Natural killer cell (primary cell): ENCODE measurements at regions not wholly inside any gene's neighbourhood (a gene's known extent, or its start where the extent isn't known, plus 50 kb on each side); places are given as distances from the start of the nearest gene placed in this dataset.

Experiments
- ATAC-seq, 3 donors: fragments of 150-1000 bp in 2 of 3; fragments of 200-7000 bp in 1 of 3; cut with Tn5 transposase; 1 replicate in 1 of 3; 2 replicates in 2 of 3; pipeline ENCODE4 v1.10.0; 2021; ENCODE audit warnings: mild to moderate bottlenecking in 2 of 3, moderate library complexity in 2 of 3
- DNase-seq, 2 donors: peaks; one replicate each; pipeline versions ENCODE4 v3.0.0 to v3.0.0-alpha.2; 2013 to 2021; ENCODE audit warnings: mixed read lengths in 1 of 2
- H3K27ac ChIP-seq: one replicate; pipeline ENCODE4 v1.5.1; 2013; ENCODE audit warnings: mild to moderate bottlenecking, low read length
- H3K27me3 ChIP-seq: one replicate; pipeline ENCODE4 v1.6.1; 2013; ENCODE audit warnings: low read length; ENCODE audit not compliant: control insufficient read depth, insufficient read depth
- H3K36me3 ChIP-seq: one replicate; pipeline ENCODE4 v1.6.1; 2013; ENCODE audit warnings: low read length; ENCODE audit not compliant: control insufficient read depth, insufficient read depth
- H3K4me1 ChIP-seq: one replicate; pipeline ENCODE4 v1.6.1; 2013; ENCODE audit warnings: low read length; ENCODE audit not compliant: control insufficient read depth, insufficient read depth
- H3K4me3 ChIP-seq: one replicate; pipeline ENCODE4 v1.5.1; 2013; ENCODE audit warnings: low read length
- H3K9me3 ChIP-seq: one replicate; pipeline ENCODE4 v1.6.1; 2013; ENCODE audit warnings: low read length; ENCODE audit not compliant: control insufficient read depth, insufficient read depth
- H3K27ac Mint-ChIP-seq, 2 donors: one replicate each; pipeline ENCODE4 v1.8.0; 2022; ENCODE audit warnings: mild to moderate bottlenecking in 2 of 2, mixed read lengths in 2 of 2, moderate library complexity in 1 of 2
- H3K27me3 Mint-ChIP-seq, 2 donors: one replicate each; pipeline ENCODE4 v1.8.0; 2022; ENCODE audit warnings: low read depth in 2 of 2, mixed read lengths in 2 of 2
- H3K36me3 Mint-ChIP-seq: one replicate; pipeline ENCODE4 v1.8.0; 2022; ENCODE audit warnings: mixed read lengths
- H3K4me1 Mint-ChIP-seq, 2 donors: one replicate each; pipeline ENCODE4 v1.8.0; 2022; ENCODE audit warnings: mixed read lengths in 2 of 2
- H3K4me3 Mint-ChIP-seq: one replicate; pipeline ENCODE4 v1.8.0; 2022; ENCODE audit warnings: mild to moderate bottlenecking, moderate library complexity, mixed read lengths
- H3K9me3 Mint-ChIP-seq, 2 donors: one replicate each; pipeline ENCODE4 v1.8.0; 2022; ENCODE audit warnings: mixed read lengths in 2 of 2
- CTCF ChIP-seq: fragments of 200-600 bp; IDR thresholded peaks from one replicate; pipeline ENCODE4 v1.8.0; 2022; ENCODE audit warnings: antibody characterized with exemption
- WGBS: methylation state at CpG from one replicate; pipeline ENCODE4 v1.1.7; 2013; ENCODE audit warnings: missing lambda C conversion rate; ENCODE audit not compliant: insufficient coverage; 5-methylcytosine and 5-hydroxymethylcytosine counted together
- intact Hi-C: fragments of 100-400 bp; cut with micrococcal nuclease; formaldehyde crosslinking; loops from one replicate; pipeline ENCODE4 v1.14.2; 2022

- no peaks in the 10 kb centered on the region for H3K36me3 ChIP-seq
- no peak for TF ChIP-seq CTCF
- no peaks in the 10 kb centered on the region for H3K9me3 ChIP-seq
- H3K4me1 ChIP-seq: no peaks in the 10 kb centered on the region
- no peak overlapping the region for H3K27ac ChIP-seq
- Mint-ChIP-seq H3K36me3 (no peaks in the 10 kb centered on the region), H3K9me3 (no peaks in the 10 kb centered on the region), H3K4me1 (no peaks in the 10 kb centered on the region), H3K27me3 (peaks cover 5 to 21% of the 10 kb centered on the region in 2 donors), H3K4me3 (no peak overlapping the region), H3K27ac (no peak overlapping the region)
- DNase-seq (no peak), ATAC-seq (no peak)
- intact Hi-C loops: no loop called here
- H3K27me3 ChIP-seq: no peaks in the 10 kb centered on the region
- 96% methylated on average over 6 of the region's 8 CpGs for WGBS
- H3K4me3 ChIP-seq: no peak overlapping the region
Observed at GRCh38 chr3:66656609-66657008, 155.8 kb upstream of the LRIG1 start.

GRCh38 chr3:66659056-66659455 is 158.2 kb upstream of the LRIG1 start:
- H3K4me3 Mint-ChIP-seq: no peak overlapping the region
- H3K4me3 ChIP-seq: no peak overlapping the region
- no peak overlapping the region for H3K27ac Mint-ChIP-seq
- H3K9me3 Mint-ChIP-seq: no peaks in the 10 kb centered on the region
- no peak overlapping the region for H3K27ac ChIP-seq
- no peak for DNase-seq
- H3K36me3 ChIP-seq: no peaks in the 10 kb centered on the region
- no peak for ATAC-seq
- no peaks in the 10 kb centered on the region for H3K4me1 Mint-ChIP-seq
- H3K27me3 Mint-ChIP-seq: peaks cover 2 to 19% of the 10 kb centered on the region in 2 donors
- no peaks in the 10 kb centered on the region for H3K36me3 Mint-ChIP-seq
- H3K9me3 ChIP-seq: no peaks in the 10 kb centered on the region
- no peaks in the 10 kb centered on the region for H3K27me3 ChIP-seq
- no peak for TF ChIP-seq CTCF
- whole genome bisulfite sequencing: 90% methylated on average over 1 of the region's 1 CpG
- no peaks in the 10 kb centered on the region for H3K4me1 ChIP-seq
- intact Hi-C loops: no loop called here

- Mint-ChIP-seq H3K27me3 (peaks cover 13 to 27% of the 10 kb centered on the region in 2 donors), H3K4me3 (no peak overlapping the region), H3K4me1 (no peaks in the 10 kb centered on the region), H3K9me3 (peaks cover 0 to 3% of the 10 kb centered on the region in 2 donors), H3K36me3 (no peaks in the 10 kb centered on the region), H3K27ac (no peak overlapping the region)
- Histone ChIP-seq H3K9me3 (no peaks in the 10 kb centered on the region), H3K4me3 (no peak overlapping the region), H3K27ac (no peak overlapping the region), H3K36me3 (no peaks in the 10 kb centered on the region), H3K4me1 (no peaks in the 10 kb centered on the region), H3K27me3 (no peaks in the 10 kb centered on the region)
- intact Hi-C loops: no loop called here
- no peak for ATAC-seq
- no peak for TF ChIP-seq CTCF
- 70% methylated on average over 3 of the region's 4 CpGs for WGBS
- no peak for DNase-seq
Observed at GRCh38 chr3:66661628-66662027, 160.8 kb upstream of the LRIG1 start.

- no peaks in the 10 kb centered on the region for H3K36me3 Mint-ChIP-seq
- Histone ChIP-seq H3K9me3 (no peaks in the 10 kb centered on the region), H3K4me3 (no peak overlapping the region), H3K4me1 (no peaks in the 10 kb centered on the region), H3K27me3 (no peaks in the 10 kb centered on the region), H3K36me3 (no peaks in the 10 kb centered on the region), H3K27ac (no peak overlapping the region)
- peaks cover 0 to 3% of the 10 kb centered on the region in 2 donors for H3K9me3 Mint-ChIP-seq
- no peak overlapping the region for H3K27ac Mint-ChIP-seq
- no peak overlapping the region for H3K4me3 Mint-ChIP-seq
- peaks cover 13 to 27% of the 10 kb centered on the region in 2 donors for H3K27me3 Mint-ChIP-seq
- H3K4me1 Mint-ChIP-seq: no peaks in the 10 kb centered on the region
- no peak for TF ChIP-seq CTCF
- 87% methylated on average over 4 of the region's 6 CpGs for WGBS
- intact Hi-C loops: no loop called here
- no peak for DNase-seq
- no peak for ATAC-seq
Observed at GRCh38 chr3:66662894-66663293, 162.1 kb upstream of the LRIG1 start.
